ENCODE measurements at regions not wholly inside any gene's neighbourhood (a gene's known extent, or its start where the extent isn't known, plus 50 kb on each side); places are given as distances from the start of the nearest gene placed in this dataset.

GRCh38 chr7:38105874-38106483 is 72.1 kb upstream of the STARD3NL start:
- TF ChIP-seq CREB1 (IDR thresholded peaks at IDR 0.05; ENCODE audit: low read depth) (no peak), REST (IDR thresholded peaks at IDR 0.05; ENCODE audit: low read depth) (no peak), EP300 (IDR thresholded peaks at IDR 0.05; ENCODE audit: borderline replicate concordance) (no peak), EGR1 (IDR thresholded peaks at IDR 0.05) (no peak), TEAD4 (IDR thresholded peaks at IDR 0.05) (no peak), CEBPB (IDR thresholded peaks at IDR 0.05) (no peak), TAF1 (IDR thresholded peaks at IDR 0.05; ENCODE audit: low read depth) (no peak), FOXM1 (IDR thresholded peaks at IDR 0.05; ENCODE audit: borderline replicate concordance, low read depth) (no peak), YY1 (IDR thresholded peaks at IDR 0.05; ENCODE audit: low read depth) (no peak), MAX (IDR thresholded peaks at IDR 0.05) (no peak), RAD21 (IDR thresholded peaks at IDR 0.05; ENCODE audit: low read depth) (peak; percentile 48), ZBTB7A (IDR thresholded peaks at IDR 0.05; ENCODE audit: low read depth) (no peak)
